ENCODE measurements at regions not wholly inside any gene's neighbourhood (a gene's known extent, or its start where the extent isn't known, plus 50 kb on each side); places are given as distances from the start of the nearest gene placed in this dataset.

- TF ChIP-seq CTCF (IDR thresholded peaks at IDR 0.05; ENCODE audit: borderline replicate concordance, extremely low read depth, low read length, poor library complexity, severe bottlenecking) (no peak), EZH2 (IDR thresholded peaks at IDR 0.05; ENCODE audit: borderline replicate concordance, low read depth, low read length, severe bottlenecking) (no peak)
Measured at GRCh38 chr16:87195161-87195560, 122.0 kb downstream of the C16orf95 start.
